ENCODE measurements at regions not wholly inside any gene's neighbourhood (a gene's known extent, or its start where the extent isn't known, plus 50 kb on each side); places are given as distances from the start of the nearest gene placed in this dataset.

GRCh38 chr10:128599538-128599937 lies 473.3 kb upstream of the MKI67 start (continued):
- TF ChIP-seq AFF1 (IDR thresholded peaks at IDR 0.05; ENCODE audit: low read depth in 1 of 2, partially characterized antibody in 2 of 2) (peak in 1 of 2 experiments; percentile 40), ZNF282 (CRISPR knock-in tag; IDR thresholded peaks at IDR 0.05) (no peak), TFE3 (CRISPR knock-in tag; IDR thresholded peaks at IDR 0.05) (no peak), CEBPB (tag; IDR thresholded peaks at IDR 0.05) (no peak), HOXB6 (CRISPR knock-in tag; IDR thresholded peaks at IDR 0.05; ENCODE audit: borderline replicate concordance) (no peak), ZNF133 (CRISPR knock-in tag; IDR thresholded peaks at IDR 0.05) (no peak), MED1 (CRISPR knock-in tag; IDR thresholded peaks at IDR 0.05; ENCODE audit: borderline replicate concordance) (no peak), SIN3B (IDR thresholded peaks at IDR 0.05; ENCODE audit: low read depth) (no peak), HCFC1 (IDR thresholded peaks at IDR 0.05; ENCODE audit: low read depth, low read length) (no peak), EGR1 (conservative IDR thresholded peaks at IDR 0.05) (peak; percentile 42), PCBP1 (IDR thresholded peaks at IDR 0.05; ENCODE audit: low read depth, low read length, poor library complexity, severe bottlenecking) (no peak), JUND (IDR thresholded peaks at IDR 0.05; ENCODE audit: borderline replicate concordance, low read depth, low read length) (peak; percentile 70), JUND (tag; IDR thresholded peaks at IDR 0.05; ENCODE audit: borderline replicate concordance, low read depth, low read length) (no peak; the same call in 2 of the 3 replicates), DIDO1 (tag; IDR thresholded peaks at IDR 0.05; ENCODE audit: low read depth) (no peak), ETV5 (CRISPR knock-in tag; IDR thresholded peaks at IDR 0.05; ENCODE audit: low read depth) (no peak), MTA1 (IDR thresholded peaks at IDR 0.05; ENCODE audit: borderline replicate concordance) (peak; percentile 63), NELFE (IDR thresholded peaks at IDR 0.05; ENCODE audit: insufficient read depth, insufficient read length) (no peak), ATF4 (CRISPR knock-in tag; IDR thresholded peaks at IDR 0.05) (no peak), MITF (IDR thresholded peaks at IDR 0.05) (no peak), NR1H2 (CRISPR knock-in tag; IDR thresholded peaks at IDR 0.05) (no peak), NR0B1 (IDR thresholded peaks at IDR 0.05; ENCODE audit: partially characterized antibody) (no peak), DPF2 (IDR thresholded peaks at IDR 0.05) (peak; percentile 83)

All from K562 (cell line).